Endothelial cell of hepatic sinusoid (primary cell): ENCODE measurements at regions not wholly inside any gene's neighbourhood (a gene's known extent, or its start where the extent isn't known, plus 50 kb on each side); places are given as distances from the start of the nearest gene placed in this dataset.
"Not testable (repeated sequence)": the region's sequence is repeated elsewhere in the genome, so short reads cannot be mapped to it uniquely, and the experiment has no call there.

ENCODE experiments used
- in situ Hi-C: cut with HindIII; loops from 2 replicates; pipeline ENCODE4 v1.10.0; 2017; ENCODE audit warnings: low sequenced_read_pairs

- in situ Hi-C loops, result no loop called here
These were observed 267.3 kb downstream of the LTN1 start for GRCh38 chr21:28725396-28725795.

DNA sequence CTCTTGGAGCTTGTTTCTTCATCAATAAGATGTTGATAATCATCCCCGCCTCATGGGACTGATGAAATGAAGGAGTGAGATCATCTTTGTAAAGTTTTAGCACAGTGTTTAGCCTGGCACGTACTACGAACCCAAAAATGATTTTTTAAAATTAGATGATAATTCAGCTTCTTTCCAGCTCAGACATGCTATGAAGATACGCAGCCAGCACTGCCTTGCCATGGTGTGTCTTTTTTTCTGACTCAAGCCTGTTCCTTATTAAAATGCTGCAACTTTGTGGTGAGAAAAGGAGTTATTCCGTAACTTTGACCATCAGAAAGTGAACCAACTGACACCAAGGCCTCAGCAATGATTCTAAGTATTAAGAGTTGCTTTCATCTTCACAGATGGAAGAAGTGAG, 269.0 kb downstream of the LTN1 start:
- in situ Hi-C loops, result no loop called here

DNA sequence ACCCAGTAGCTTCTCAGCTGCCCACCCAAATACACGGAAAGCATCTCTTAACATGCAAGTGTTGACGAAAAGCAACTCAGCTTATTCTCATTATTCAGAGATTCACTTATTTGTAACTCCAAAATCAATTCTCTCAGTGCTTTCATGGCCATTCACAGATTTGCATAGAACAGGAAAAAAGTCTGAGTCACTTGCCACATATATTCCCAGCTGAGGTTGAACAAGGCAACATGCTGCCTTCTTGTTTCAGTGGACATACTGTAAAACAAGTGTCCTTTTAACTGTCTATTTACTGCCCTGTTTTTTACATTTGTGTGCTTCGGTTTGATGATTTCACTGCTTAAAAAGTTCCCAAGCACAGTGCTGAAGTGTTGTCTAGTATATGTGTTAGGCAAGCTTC, 273.0 kb downstream of the LTN1 start:
- in situ Hi-C loops, result no loop called here

- in situ Hi-C loops, result no loop called here
These were observed 277.8 kb downstream of the LTN1 start for GRCh38 chr21:28714777-28715464.

- in situ Hi-C loops, result no loop called here
These were observed 280.3 kb downstream of the LTN1 start for GRCh38 chr21:28712411-28712810.

DNA sequence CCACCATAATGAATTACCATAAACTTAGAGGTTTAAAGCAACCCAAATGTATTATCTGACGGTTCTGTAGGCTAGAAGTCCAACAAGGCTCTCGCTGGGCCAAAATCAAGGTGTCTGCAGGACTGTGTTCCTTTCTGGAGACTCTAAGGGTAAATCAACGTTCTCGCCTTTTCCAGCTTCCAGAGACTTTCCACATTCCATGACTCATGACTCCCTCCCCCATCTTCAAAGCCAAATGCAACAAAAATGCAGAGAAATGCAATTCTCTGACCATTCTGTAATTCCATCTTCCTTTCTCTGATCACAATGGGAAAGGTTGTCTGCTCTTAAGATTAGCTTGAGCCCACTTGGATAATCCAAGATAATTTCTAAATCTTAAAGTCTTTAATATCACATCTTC, 287.1 kb downstream of the LTN1 start:
- in situ Hi-C loops, result no loop called here

DNA sequence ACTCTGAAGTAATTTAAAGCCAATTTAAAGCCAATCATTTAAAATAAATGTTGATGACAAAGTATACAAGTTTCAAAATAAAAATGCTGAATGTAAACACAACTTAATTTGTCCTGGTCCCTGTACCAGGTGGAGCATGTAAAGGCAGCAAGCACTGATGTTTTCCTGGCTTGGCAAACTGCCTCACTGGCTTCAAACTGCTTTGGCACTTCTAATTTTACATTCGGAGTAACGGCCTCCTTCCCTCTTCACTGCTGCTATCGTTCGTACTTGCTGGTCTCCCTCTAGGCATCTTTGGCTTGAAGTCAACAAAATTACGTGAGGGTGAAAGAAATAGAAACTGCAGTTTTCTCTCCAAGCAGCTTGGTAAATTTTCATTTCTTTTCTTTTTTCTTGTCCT, 287.9 kb downstream of the LTN1 start:
- in situ Hi-C loops, result no loop called here

DNA sequence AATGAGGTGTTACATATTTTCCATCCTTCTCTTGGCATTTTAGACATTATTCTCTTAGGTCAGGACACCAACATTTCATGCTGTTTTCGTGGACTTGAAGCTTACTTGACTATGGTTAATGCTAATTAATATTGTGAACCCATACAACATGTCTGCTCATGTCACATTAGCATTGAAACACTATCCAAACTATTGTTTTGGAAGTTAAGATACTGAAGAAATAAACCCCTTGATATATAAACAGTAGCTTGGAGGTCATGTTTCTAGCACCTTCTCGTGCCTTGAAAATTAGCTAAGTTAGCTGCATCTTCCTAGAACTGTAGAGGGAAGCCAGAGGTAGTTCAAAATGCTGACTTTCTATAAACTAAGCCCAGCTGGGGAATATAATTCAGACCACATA, 288.8 kb downstream of the LTN1 start:
- in situ Hi-C loops, result no loop called here

- in situ Hi-C loops, result no loop called here
These were observed 292.9 kb downstream of the LTN1 start for GRCh38 chr21:28699596-28700259.

DNA sequence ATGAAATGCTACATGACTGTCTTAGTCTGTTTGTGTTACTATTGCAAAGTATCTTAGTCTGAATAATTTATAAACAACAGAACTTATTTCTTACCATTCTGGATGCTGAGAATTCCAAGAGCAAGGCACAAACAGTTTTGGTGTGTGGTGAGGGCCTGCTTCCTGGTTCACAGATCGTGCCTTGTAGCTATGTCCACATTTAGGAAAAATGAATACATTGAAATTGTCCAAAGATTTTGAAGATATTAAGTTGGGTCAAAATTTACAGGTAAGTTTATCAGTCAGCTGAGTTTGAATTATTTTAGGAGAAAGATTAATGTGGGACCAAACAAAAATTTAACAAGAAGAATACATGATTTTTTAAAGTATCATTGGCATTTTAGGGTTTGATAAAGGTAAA, 293.5 kb downstream of the LTN1 start:
- in situ Hi-C loops, result no loop called here

DNA sequence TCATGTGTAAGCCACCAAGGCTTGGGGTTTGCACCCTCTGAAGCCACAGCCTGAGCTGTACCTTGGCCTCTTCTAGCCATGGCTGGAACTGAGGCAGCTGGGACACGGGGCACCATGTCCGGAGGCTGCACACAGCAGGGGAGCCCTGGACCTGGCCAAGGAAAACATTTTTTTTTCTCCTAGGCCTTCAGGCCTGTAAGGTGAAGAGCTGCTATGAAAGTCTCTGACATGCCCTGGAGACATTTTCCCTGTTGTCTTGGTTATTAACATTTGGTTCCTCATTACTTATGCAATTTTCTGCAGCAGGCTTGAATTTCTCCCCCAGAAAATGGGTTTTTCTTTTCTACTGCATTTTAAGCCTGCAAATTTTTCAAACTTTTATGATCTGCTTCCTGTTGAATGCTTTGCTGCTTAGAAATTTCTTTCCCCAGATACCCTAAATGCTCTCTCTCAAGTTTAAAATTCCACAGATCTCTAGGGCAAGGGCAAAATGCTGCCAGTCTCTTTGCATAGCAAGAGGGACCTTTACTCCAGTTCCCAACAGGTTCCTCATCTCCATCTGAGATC, 295.8 kb downstream of the LTN1 start:
- in situ Hi-C loops, result no loop called here

DNA sequence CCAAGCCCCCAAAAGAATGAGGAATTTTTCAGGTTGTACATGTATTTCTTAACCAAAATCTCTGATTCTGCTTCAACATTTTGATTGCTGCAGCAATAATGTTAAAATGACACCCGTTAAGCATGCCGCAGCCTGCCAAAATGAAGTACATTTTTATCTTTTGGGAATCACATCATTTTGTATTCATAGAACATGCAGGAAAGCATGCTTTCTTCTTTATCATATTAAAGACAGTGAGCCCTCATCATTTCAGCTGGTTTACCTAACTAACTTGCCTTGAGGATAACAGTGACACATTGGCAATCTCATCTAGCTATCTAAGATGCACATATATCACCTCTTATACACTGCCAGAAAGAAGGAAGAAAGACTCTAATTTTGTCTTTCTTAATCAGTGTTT, 299.2 kb downstream of the LTN1 start:
- in situ Hi-C loops, result no loop called here

DNA sequence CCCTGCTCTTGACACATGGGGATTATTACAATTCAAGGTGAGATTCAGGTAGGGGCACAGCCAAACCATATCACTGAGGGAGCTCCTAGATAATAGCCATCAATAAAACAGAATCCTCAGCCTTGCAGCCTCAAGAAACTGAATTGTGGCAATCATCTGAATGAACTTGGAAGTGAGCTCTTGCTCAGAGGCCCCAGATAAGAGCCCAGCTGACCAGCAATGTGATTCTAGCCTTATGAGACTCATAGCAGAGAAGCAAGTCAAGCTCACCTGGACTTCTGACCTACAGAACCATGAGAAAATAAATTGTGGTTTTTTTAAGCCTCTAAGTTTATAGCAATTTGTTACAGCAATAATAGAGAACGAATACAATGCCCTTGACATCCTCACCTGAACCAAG, 302.5 kb downstream of the LTN1 start:
- in situ Hi-C loops, result no loop called here

GRCh38 chr21:28688381-28688780, 304.3 kb downstream of the LTN1 start:
- in situ Hi-C loops, result no loop called here

DNA sequence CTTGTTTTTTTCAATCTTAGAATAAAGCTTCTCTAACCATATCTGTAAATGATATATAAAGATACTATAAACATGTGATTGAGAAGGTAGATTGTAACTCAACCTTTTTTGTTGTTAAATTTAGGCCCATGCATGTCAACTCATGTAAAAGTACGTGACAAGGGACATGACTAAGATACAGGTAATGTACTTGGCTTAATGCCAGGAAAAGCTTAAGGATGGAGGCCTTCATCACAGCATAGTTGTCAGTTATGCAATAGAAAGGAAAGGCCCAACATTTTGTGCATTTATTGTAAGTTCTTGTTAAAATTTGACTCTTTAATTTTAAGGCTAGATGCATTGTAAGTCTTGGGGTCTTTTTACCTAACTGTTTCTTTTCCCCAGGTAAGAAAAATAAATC, 305.1 kb downstream of the LTN1 start:
- in situ Hi-C loops, result no loop called here

DNA sequence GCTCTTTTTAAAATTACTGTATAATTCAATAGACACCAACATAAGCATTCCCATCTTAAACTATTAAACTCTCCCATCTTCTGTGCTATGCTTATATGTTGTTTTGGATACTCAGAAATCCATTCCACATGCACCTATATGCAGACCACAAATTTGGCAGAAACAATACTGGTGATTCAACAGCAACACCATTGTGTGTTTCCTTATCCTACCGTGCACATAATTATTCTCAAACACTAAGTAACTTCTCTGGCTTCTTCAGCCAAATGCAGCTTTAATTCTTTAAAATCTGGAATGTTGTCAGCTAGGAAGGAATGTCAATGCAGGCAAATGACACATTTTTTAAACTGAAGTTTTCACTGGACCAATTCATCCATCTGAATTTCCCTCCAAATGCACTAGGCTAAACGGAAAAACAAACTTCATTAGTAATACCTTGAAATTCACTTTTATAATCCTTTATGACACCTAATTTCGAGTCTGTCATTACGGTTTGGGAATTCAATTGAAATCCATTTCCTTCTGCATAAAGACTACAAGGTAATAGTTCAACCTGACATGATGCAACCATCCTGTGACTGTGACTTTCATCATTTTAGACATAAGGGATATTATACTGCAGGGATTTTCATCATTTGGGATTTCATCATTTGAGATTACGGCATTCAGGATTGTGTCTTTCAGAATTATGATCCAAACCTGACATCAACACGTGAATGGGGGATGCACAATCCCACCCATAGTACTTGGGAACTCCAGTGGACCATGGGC, 308.5 kb downstream of the LTN1 start:
- in situ Hi-C loops, result no loop called here

GRCh38 chr21:28682884-28683283, 309.8 kb downstream of the LTN1 start:
- in situ Hi-C loops, result not testable (repeated sequence)

DNA sequence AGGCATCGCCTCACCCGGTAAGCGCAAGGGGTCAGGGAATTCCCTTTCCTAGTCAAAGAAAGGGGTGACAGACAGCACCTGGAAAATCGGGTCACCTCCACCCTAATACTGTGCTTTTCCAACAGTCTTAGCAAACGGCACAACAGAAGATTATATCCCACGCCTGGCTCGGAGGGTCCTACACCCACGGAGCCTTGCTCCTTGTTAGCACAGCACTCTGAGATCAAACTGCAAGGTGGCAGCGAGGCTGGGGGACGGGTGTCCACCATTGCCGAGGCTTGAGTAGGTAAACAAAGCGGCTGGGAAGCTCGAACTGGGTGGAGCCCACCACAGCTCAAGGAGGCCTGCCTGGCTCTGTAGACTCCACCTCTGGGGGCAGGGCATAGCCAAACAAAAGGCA, 315.6 kb downstream of the LTN1 start:
- in situ Hi-C loops, result not testable (repeated sequence)

DNA sequence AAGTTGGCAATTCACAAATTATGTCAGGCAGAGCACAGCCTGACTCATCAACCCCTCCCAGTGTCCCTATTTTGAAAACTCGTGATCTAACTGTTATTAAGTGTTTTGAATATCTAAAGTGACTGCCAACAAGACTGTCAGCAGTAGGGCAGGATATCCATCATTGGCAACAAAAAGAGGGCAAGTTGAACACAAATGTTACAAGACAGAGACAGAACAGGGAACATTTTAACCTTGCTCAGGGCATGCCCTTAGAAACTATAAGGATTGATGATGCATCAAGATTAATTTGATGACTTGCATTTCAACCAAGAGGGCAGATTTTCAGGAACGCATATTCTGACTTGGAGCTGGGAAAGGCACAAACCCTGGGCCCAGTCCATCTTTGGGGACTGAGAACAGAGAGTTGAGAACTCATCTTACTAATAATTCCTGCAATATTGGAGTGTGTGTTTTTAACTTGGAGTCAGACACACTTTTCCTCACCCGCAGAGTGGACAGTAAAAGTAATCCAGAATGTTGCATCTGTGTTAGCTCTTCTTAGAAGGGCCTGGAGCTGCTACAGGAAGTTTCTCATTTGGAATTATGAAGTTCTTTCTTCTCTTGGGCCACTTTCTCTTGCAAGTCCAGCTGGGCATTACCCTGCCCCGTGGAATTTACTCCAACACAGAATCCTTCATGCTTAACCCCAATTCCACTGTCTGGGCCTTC, 317.2 kb downstream of the LTN1 start:
- in situ Hi-C loops, result no loop called here

GRCh38 chr21:28674763-28675162, 317.9 kb downstream of the LTN1 start:
- in situ Hi-C loops, result no loop called here

DNA sequence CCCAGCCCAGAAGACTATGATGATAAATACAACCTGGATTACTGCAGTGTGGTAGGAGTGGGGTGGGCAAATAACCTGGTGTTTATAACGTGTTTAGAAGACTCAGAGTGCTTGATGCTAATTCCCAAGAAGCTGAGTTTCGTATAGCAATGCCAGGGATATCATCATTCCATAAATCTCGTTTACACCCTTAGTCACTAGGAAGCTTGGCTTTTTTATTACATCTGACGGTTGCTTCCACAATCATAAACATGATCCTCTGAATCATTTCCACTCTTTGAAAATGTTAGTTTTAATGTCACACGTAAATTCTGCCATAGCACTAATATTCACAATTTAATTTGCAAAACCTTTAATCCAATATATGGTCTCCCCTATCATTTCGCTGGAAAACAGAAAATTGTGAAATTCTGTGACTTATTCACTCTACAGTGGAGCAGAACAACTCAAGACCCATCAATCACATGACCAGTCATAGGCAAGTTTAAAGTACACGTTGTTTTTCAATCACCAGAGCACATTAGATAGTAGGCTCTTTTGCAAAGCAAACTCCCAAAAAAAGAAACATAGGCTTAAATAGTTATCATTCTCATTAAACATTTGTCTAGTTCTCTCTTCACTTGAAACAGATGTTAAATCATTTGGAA, 321.0 kb downstream of the LTN1 start:
- in situ Hi-C loops, result no loop called here
